Progenitor cell of endocrine pancreas (in vitro differentiated cells): ENCODE measurements at regions not wholly inside any gene's neighbourhood (a gene's known extent, or its start where the extent isn't known, plus 50 kb on each side); places are given as distances from the start of the nearest gene placed in this dataset.

Experiments
- DNase-seq: peaks from one replicate; pipeline ENCODE4 v3.0.0; 2021; ENCODE audit warnings: low spot score; ENCODE audit not compliant: unreplicated experiment
- H3K27ac Mint-ChIP-seq: 2 replicates; pipeline ENCODE4 v1.8.0; 2021; ENCODE audit warnings: mild to moderate bottlenecking, moderate library complexity, mixed read lengths
- H3K27me3 Mint-ChIP-seq: 2 replicates; pipeline ENCODE4 v1.8.0; 2021; ENCODE audit warnings: mixed read lengths
- H3K36me3 Mint-ChIP-seq: 2 replicates; pipeline ENCODE4 v1.8.0; 2022; ENCODE audit warnings: mixed read lengths; ENCODE audit not compliant: insufficient read depth
- H3K4me1 Mint-ChIP-seq: 2 replicates; pipeline ENCODE4 v1.8.0; 2021; ENCODE audit warnings: low read depth, mixed read lengths
- H3K4me3 Mint-ChIP-seq: 2 replicates; pipeline ENCODE4 v1.8.0; 2021; ENCODE audit warnings: low read depth, mild to moderate bottlenecking, moderate library complexity, mixed read lengths
- H3K9me3 Mint-ChIP-seq: 2 replicates; pipeline ENCODE4 v1.8.0; 2021; ENCODE audit warnings: low read depth, mixed read lengths
- CTCF ChIP-seq: fragments of 200-600 bp; sonication (generic); IDR thresholded peaks from one replicate; pipeline ENCODE4 v1.5.0; 2021; ENCODE audit warnings: antibody characterized with exemption, mild to moderate bottlenecking; ENCODE audit not compliant: unreplicated experiment

- TF ChIP-seq CTCF: no peak
- Mint-ChIP-seq H3K9me3 (peaks cover 5% of the 10 kb centered on the region), H3K27ac (no peak overlapping the region), H3K4me1 (no peaks in the 10 kb centered on the region), H3K4me3 (no peak overlapping the region), H3K27me3 (no peaks in the 10 kb centered on the region), H3K36me3 (no peaks in the 10 kb centered on the region)
- no peak for DNase-seq
These were observed 80.8 kb upstream of the RAP1B start for GRCh38 chr12:68529869-68530268.

- DNase-seq: no peak
- Mint-ChIP-seq H3K4me3 (no peak overlapping the region), H3K27me3 (no peaks in the 10 kb centered on the region), H3K9me3 (peaks cover 4% of the 10 kb centered on the region), H3K4me1 (no peaks in the 10 kb centered on the region), H3K36me3 (no peaks in the 10 kb centered on the region), H3K27ac (no peak overlapping the region)
- no peak for TF ChIP-seq CTCF
These were observed 80.4 kb upstream of the RAP1B start for GRCh38 chr12:68530299-68530698.

GRCh38 chr12:68530965-68531364 is 79.7 kb upstream of the RAP1B start:
- Mint-ChIP-seq H3K4me1 (no peaks in the 10 kb centered on the region), H3K9me3 (peaks cover 4% of the 10 kb centered on the region), H3K4me3 (no peak overlapping the region), H3K36me3 (no peaks in the 10 kb centered on the region), H3K27me3 (no peaks in the 10 kb centered on the region), H3K27ac (no peak overlapping the region)
- DNase-seq: no peak
- no peak for TF ChIP-seq CTCF

- no peak overlapping the region for H3K4me3 Mint-ChIP-seq
These were observed 78.4 kb upstream of the RAP1B start for GRCh38 chr12:68532204-68532886.

GRCh38 chr12:68532887-68533248 is 77.8 kb upstream of the RAP1B start:
- Mint-ChIP-seq H3K4me1 (no peaks in the 10 kb centered on the region), H3K36me3 (no peaks in the 10 kb centered on the region), H3K27ac (no peak overlapping the region), H3K9me3 (no peaks in the 10 kb centered on the region), H3K4me3 (no peak overlapping the region), H3K27me3 (no peaks in the 10 kb centered on the region)
- no peak for DNase-seq
- no peak for TF ChIP-seq CTCF

More at GRCh38 chr12:68532204-68532886, 78.4 kb upstream of the RAP1B start:
- no peak for TF ChIP-seq CTCF
- no peak for DNase-seq
- no peaks in the 10 kb centered on the region for H3K27me3 Mint-ChIP-seq
- H3K36me3 Mint-ChIP-seq: no peaks in the 10 kb centered on the region
- H3K9me3 Mint-ChIP-seq: peaks cover 3% of the 10 kb centered on the region
- H3K4me1 Mint-ChIP-seq: no peaks in the 10 kb centered on the region
- no peak overlapping the region for H3K27ac Mint-ChIP-seq
